Activated naive CD4-positive, alpha-beta T cell treated with anti-CD3 and anti-CD28 coated beads for 36 hours (primary cell): ENCODE measurements at regions not wholly inside any gene's neighbourhood (a gene's known extent, or its start where the extent isn't known, plus 50 kb on each side); places are given as distances from the start of the nearest gene placed in this dataset.

ENCODE experiments used
- CTCF ChIA-PET: fragments of 350-600 bp; sonication (Branson Sonifier 250); formaldehyde crosslinking; loops from one replicate; lab custom pipeline; 2021; ENCODE audit warnings: antibody characterized with exemption; lab: Charles Lee
- DNase-seq: peaks from one replicate; pipeline ENCODE4 v3.0.0-alpha.2; 2020
- H3K27ac Mint-ChIP-seq: one replicate; pipeline ENCODE4 v1.8.0; 2021; ENCODE audit warnings: mild to moderate bottlenecking, mixed read lengths
- H3K27me3 Mint-ChIP-seq: one replicate; pipeline ENCODE4 v1.8.0; 2021; ENCODE audit warnings: low read depth, mixed read lengths
- H3K36me3 Mint-ChIP-seq: one replicate; pipeline ENCODE4 v1.8.0; 2021; ENCODE audit warnings: low read depth, mixed read lengths
- H3K4me1 Mint-ChIP-seq: one replicate; pipeline ENCODE4 v1.8.0; 2021; ENCODE audit warnings: low read depth, mixed read lengths
- H3K4me3 Mint-ChIP-seq: one replicate; pipeline ENCODE4 v1.8.0; 2021; ENCODE audit warnings: mild to moderate bottlenecking, moderate library complexity, mixed read lengths
- H3K9me3 Mint-ChIP-seq: one replicate; pipeline ENCODE4 v1.8.0; 2021; ENCODE audit warnings: mixed read lengths
- intact Hi-C: fragments of 100-400 bp; cut with micrococcal nuclease; formaldehyde crosslinking; loops from one replicate; pipeline ENCODE4 v1.15.1; 2023

DNA sequence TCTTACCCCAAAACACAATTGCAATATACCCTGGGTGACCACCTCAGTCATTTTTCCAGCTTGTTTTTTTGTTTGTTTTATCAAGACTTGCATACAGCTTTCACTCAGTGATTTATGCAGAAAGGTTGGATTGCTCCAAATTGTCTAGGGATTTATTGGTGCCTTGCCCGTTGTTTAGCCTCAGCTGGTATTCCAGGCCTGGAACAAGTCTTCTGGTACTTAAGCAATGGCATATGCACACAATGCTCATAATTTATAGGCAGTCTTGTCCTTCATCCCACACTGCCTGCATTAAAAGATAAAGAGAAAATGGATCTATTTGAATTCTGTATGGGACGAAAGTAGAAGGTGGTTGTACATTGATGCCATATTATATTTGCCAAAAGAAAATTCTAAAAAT, 392.5 kb downstream of the ADAMTS20 start:
- DNase-seq: no peak
- H3K36me3 Mint-ChIP-seq: no peaks in the 10 kb centered on the region
- H3K9me3 Mint-ChIP-seq: no peaks in the 10 kb centered on the region
- intact Hi-C loops: no loop called here
- CTCF ChIA-PET: no interaction called here
- no peak overlapping the region for H3K27ac Mint-ChIP-seq
- H3K4me1 Mint-ChIP-seq: no peaks in the 10 kb centered on the region
- H3K4me3 Mint-ChIP-seq: no peak overlapping the region
- no peaks in the 10 kb centered on the region for H3K27me3 Mint-ChIP-seq

GRCh38 chr12:43158126-43158525, 393.9 kb downstream of the ADAMTS20 start:
- DNase-seq: no peak
- Mint-ChIP-seq H3K9me3 (no peaks in the 10 kb centered on the region), H3K27ac (no peak overlapping the region), H3K4me3 (no peak overlapping the region), H3K4me1 (no peaks in the 10 kb centered on the region), H3K27me3 (no peaks in the 10 kb centered on the region), H3K36me3 (no peaks in the 10 kb centered on the region)
- intact Hi-C loops: no loop called here
- CTCF ChIA-PET: no interaction called here

- no peak overlapping the region for H3K27ac Mint-ChIP-seq
- no peak for DNase-seq
- intact Hi-C loops: no loop called here
- H3K36me3 Mint-ChIP-seq: no peaks in the 10 kb centered on the region
- no peaks in the 10 kb centered on the region for H3K4me1 Mint-ChIP-seq
- no peaks in the 10 kb centered on the region for H3K27me3 Mint-ChIP-seq
- no peaks in the 10 kb centered on the region for H3K9me3 Mint-ChIP-seq
- CTCF ChIA-PET: no interaction called here
- H3K4me3 Mint-ChIP-seq: no peak overlapping the region
Observed at GRCh38 chr12:43155376-43155775, 396.6 kb downstream of the ADAMTS20 start.

DNA sequence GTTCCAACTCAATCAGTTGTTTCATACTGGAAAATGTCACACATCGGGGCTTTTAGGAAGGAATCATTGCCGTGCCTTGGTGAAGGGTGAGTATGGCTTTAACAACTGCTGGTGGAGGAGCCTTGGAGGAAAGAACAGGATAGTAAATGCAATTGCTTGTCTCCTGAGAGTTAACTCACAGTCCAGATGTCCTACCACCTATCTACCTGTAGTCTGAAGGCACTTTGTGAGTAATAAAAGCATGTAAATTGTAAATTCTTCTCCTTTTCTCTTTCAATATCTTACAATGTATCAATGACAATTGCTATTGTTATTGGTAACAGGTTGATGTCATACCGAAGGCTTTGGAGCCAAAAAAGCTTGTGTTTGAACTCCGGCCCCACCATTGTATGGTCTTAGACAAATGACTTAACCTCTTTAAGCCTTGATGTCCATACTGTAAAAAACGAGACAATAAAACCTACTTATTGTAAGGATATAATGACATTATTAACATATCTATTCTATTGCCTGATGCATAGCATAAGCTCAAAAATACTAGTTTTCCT, 397.4 kb downstream of the ADAMTS20 start:
- intact Hi-C loops: no loop called here
- Mint-ChIP-seq H3K4me3 (no peak overlapping the region), H3K27me3 (no peaks in the 10 kb centered on the region), H3K36me3 (no peaks in the 10 kb centered on the region), H3K9me3 (no peaks in the 10 kb centered on the region), H3K4me1 (no peaks in the 10 kb centered on the region), H3K27ac (no peak overlapping the region)
- CTCF ChIA-PET: no interaction called here
- no peak for DNase-seq

DNA sequence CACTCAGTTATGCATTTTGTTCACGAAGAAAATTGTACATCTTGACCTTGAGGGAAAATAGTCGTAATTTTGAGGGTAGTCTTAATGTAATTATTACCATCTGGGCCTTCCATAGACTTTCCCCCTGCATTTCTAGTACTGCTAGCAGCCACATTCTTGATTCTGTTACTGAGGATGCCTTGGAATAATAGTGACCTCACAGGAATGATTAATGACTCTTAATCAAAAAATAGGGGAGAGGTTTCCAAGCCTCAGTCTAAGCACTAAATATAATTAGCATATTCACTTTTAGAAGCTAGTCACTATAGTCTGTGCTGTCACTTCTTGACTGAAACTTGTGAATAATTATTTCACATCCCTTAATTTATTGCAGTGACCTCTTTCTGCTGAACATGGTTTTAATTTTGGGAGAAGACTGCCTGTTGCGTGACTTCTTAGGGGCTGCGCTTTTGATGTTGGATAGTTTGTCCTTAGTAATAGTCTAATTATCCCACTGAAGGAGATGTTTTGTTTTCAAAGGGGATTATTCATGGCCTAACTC, 400.5 kb downstream of the ADAMTS20 start:
- no peaks in the 10 kb centered on the region for H3K9me3 Mint-ChIP-seq
- no peak for DNase-seq
- H3K36me3 Mint-ChIP-seq: no peaks in the 10 kb centered on the region
- H3K27me3 Mint-ChIP-seq: no peaks in the 10 kb centered on the region
- no peak overlapping the region for H3K27ac Mint-ChIP-seq
- H3K4me3 Mint-ChIP-seq: no peak overlapping the region
- CTCF ChIA-PET: interaction anchor here (0.9 kb wide), 1 partner anchor 20 kb away, joined by 3 read pairs; no protein-coding TSS in a partner anchor
- H3K4me1 Mint-ChIP-seq: no peaks in the 10 kb centered on the region
- intact Hi-C loops: no loop called here

DNA sequence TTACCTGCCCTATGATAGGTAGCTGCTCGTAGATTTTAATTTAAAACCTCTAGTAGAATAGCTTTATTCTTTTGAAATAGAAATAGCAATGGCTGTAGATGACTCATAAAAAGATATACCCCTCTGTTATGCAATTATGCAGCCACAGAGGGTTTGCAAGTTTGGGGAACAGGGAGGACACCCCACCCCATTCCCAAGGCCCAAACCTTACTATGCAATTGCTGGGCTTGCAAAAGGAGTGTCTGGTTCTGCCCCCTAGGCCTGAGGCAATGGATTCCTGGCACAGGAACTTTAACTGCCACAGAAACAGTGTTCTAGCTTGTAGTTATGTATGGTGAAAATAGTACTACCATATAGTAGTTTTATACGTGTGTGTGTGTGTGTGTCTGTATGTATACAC, 403.3 kb downstream of the ADAMTS20 start:
- Mint-ChIP-seq H3K27me3 (no peaks in the 10 kb centered on the region), H3K9me3 (no peaks in the 10 kb centered on the region), H3K27ac (no peak overlapping the region), H3K4me3 (no peak overlapping the region), H3K36me3 (no peaks in the 10 kb centered on the region), H3K4me1 (no peaks in the 10 kb centered on the region)
- CTCF ChIA-PET: no interaction called here
- intact Hi-C loops: no loop called here
- DNase-seq: no peak

- Mint-ChIP-seq H3K9me3 (no peaks in the 10 kb centered on the region), H3K27me3 (no peaks in the 10 kb centered on the region), H3K4me1 (no peaks in the 10 kb centered on the region), H3K27ac (no peak overlapping the region), H3K36me3 (no peaks in the 10 kb centered on the region), H3K4me3 (no peak overlapping the region)
- intact Hi-C loops: no loop called here
- CTCF ChIA-PET: no interaction called here
- no peak for DNase-seq
Observed at GRCh38 chr12:43147878-43148277, 404.1 kb downstream of the ADAMTS20 start.

- no peak for DNase-seq
- Mint-ChIP-seq H3K27ac (no peak overlapping the region), H3K36me3 (no peaks in the 10 kb centered on the region), H3K27me3 (no peaks in the 10 kb centered on the region), H3K9me3 (peaks cover 4% of the 10 kb centered on the region), H3K4me3 (no peak overlapping the region), H3K4me1 (no peaks in the 10 kb centered on the region)
- CTCF ChIA-PET: no interaction called here
- intact Hi-C loops: no loop called here
Observed at GRCh38 chr12:43145481-43145880, 406.5 kb downstream of the ADAMTS20 start.

GRCh38 chr12:43143278-43143677, 408.7 kb downstream of the ADAMTS20 start:
- no peak for DNase-seq
- no peaks in the 10 kb centered on the region for H3K36me3 Mint-ChIP-seq
- no peak overlapping the region for H3K4me3 Mint-ChIP-seq
- H3K9me3 Mint-ChIP-seq: peaks cover 4% of the 10 kb centered on the region
- no peak overlapping the region for H3K27ac Mint-ChIP-seq
- no peaks in the 10 kb centered on the region for H3K27me3 Mint-ChIP-seq
- no peaks in the 10 kb centered on the region for H3K4me1 Mint-ChIP-seq
- intact Hi-C loops: no loop called here
- CTCF ChIA-PET: no interaction called here

GRCh38 chr12:43132291-43132690, 419.7 kb downstream of the ADAMTS20 start:
- no peaks in the 10 kb centered on the region for H3K9me3 Mint-ChIP-seq
- no peaks in the 10 kb centered on the region for H3K4me1 Mint-ChIP-seq
- no peak for DNase-seq
- intact Hi-C loops: no loop called here
- CTCF ChIA-PET: no interaction called here
- no peaks in the 10 kb centered on the region for H3K36me3 Mint-ChIP-seq
- no peaks in the 10 kb centered on the region for H3K27me3 Mint-ChIP-seq
- H3K27ac Mint-ChIP-seq: no peak overlapping the region
- no peak overlapping the region for H3K4me3 Mint-ChIP-seq

- H3K9me3 Mint-ChIP-seq: no peaks in the 10 kb centered on the region
- H3K36me3 Mint-ChIP-seq: no peaks in the 10 kb centered on the region
- intact Hi-C loops: no loop called here
- CTCF ChIA-PET: no interaction called here
- H3K4me3 Mint-ChIP-seq: no peak overlapping the region
- no peak for DNase-seq
- no peaks in the 10 kb centered on the region for H3K4me1 Mint-ChIP-seq
- no peak overlapping the region for H3K27ac Mint-ChIP-seq
- H3K27me3 Mint-ChIP-seq: no peaks in the 10 kb centered on the region
Observed at GRCh38 chr12:43131301-43131700, 420.7 kb downstream of the ADAMTS20 start.

DNA sequence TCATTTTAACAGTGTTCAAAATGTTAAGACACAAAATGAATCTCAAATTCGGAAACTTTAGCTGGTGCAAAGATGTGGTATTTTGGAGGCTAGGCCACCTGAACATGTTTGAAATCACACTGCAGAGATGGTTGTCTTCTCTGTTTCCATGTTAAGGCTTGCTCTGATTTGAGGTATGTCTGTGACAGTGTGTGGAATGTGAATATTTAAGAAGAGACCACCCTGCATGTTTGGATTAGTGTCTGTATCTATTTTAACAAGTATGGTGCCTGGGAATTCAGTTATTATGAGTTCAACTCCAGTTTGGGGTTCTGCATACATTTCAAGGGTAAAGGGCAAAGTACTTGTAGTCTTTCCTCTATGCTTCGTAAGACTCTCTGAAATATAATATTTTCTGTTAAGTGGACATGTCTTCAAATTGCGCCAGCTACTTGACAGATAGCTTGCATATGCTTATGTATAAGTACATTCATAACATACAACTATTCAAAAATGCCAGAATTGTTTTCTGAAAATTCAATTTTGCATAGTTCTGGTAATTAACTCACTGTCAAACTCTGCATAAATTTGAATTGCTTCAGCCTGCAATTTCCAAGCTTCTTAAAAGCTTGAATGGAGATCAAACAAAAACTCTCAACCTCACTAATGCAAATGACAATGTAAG, 424.0 kb downstream of the ADAMTS20 start:
- H3K9me3 Mint-ChIP-seq: no peaks in the 10 kb centered on the region
- intact Hi-C loops: no loop called here
- no peaks in the 10 kb centered on the region for H3K36me3 Mint-ChIP-seq
- H3K4me3 Mint-ChIP-seq: no peak overlapping the region
- no peaks in the 10 kb centered on the region for H3K27me3 Mint-ChIP-seq
- DNase-seq: no peak
- CTCF ChIA-PET: no interaction called here
- H3K4me1 Mint-ChIP-seq: no peaks in the 10 kb centered on the region
- no peak overlapping the region for H3K27ac Mint-ChIP-seq

- H3K36me3 Mint-ChIP-seq: no peaks in the 10 kb centered on the region
- no peaks in the 10 kb centered on the region for H3K4me1 Mint-ChIP-seq
- no peak for DNase-seq
- H3K27ac Mint-ChIP-seq: no peak overlapping the region
- CTCF ChIA-PET: no interaction called here
- no peak overlapping the region for H3K4me3 Mint-ChIP-seq
- H3K9me3 Mint-ChIP-seq: no peaks in the 10 kb centered on the region
- intact Hi-C loops: no loop called here
- no peaks in the 10 kb centered on the region for H3K27me3 Mint-ChIP-seq
Observed at GRCh38 chr12:43126652-43127375, 425.2 kb downstream of the ADAMTS20 start.
